ES-I3 (cell line): ENCODE measurements at regions not wholly inside any gene's neighbourhood (a gene's known extent, or its start where the extent isn't known, plus 50 kb on each side); places are given as distances from the start of the nearest gene placed in this dataset.

Source experiments
- H3K36me3 ChIP-seq: 2 replicates; pipeline ENCODE4 v1.6.1; 2013; ENCODE audit warnings: mild to moderate bottlenecking, low read length, control low read depth, moderate library complexity; ENCODE audit not compliant: insufficient read depth
- H3K4me1 ChIP-seq: 2 replicates; pipeline ENCODE4 v1.6.1; 2013; ENCODE audit warnings: mild to moderate bottlenecking, control low read depth, low read length; ENCODE audit not compliant: insufficient read depth
- H3K9ac ChIP-seq: 2 replicates; pipeline ENCODE4 v1.6.1; 2013; ENCODE audit warnings: low read depth, mild to moderate bottlenecking, low read length, moderate library complexity
- H3K9me3 ChIP-seq: 2 replicates; pipeline ENCODE4 v1.6.1; 2013; ENCODE audit warnings: mild to moderate bottlenecking, low read length, moderate library complexity; ENCODE audit not compliant: control insufficient read depth, insufficient read depth

GRCh38 chr3:103075282-103075681, 640.5 kb downstream of the ZPLD1 start:
- no peaks in the 10 kb centered on the region for H3K36me3 ChIP-seq
- H3K9ac ChIP-seq: no peak overlapping the region
- no peaks in the 10 kb centered on the region for H3K9me3 ChIP-seq
- no peaks in the 10 kb centered on the region for H3K4me1 ChIP-seq

- Histone ChIP-seq H3K9ac (no peak overlapping the region), H3K36me3 (no peaks in the 10 kb centered on the region), H3K9me3 (no peaks in the 10 kb centered on the region), H3K4me1 (no peaks in the 10 kb centered on the region)
Measured at GRCh38 chr3:103077910-103078309, 643.1 kb downstream of the ZPLD1 start.

DNA sequence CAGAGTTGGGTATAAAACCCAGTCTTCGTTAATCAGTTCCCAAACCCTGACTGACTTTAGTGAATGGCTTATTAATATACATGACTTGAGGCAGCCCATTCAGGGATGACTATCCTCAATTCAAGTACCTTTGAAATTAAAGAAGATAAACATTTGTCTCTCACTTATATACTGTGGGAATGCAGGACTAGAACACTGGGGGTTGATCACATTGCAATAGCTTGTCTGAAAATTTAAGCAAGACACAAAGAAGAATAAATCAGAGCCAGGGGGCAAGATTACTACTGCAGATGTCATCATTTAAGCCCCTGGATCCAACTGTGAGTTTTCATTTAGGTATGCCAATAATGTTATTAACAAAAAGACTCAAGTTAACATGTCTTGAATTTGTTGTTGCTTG, 647.7 kb downstream of the ZPLD1 start:
- H3K4me1 ChIP-seq: no peaks in the 10 kb centered on the region
- no peaks in the 10 kb centered on the region for H3K9me3 ChIP-seq
- no peak overlapping the region for H3K9ac ChIP-seq
- H3K36me3 ChIP-seq: no peaks in the 10 kb centered on the region

GRCh38 chr3:103083848-103084631, 649.2 kb downstream of the ZPLD1 start:
- no peak overlapping the region for H3K9ac ChIP-seq
- H3K9me3 ChIP-seq: no peaks in the 10 kb centered on the region
- H3K36me3 ChIP-seq: no peaks in the 10 kb centered on the region
- H3K4me1 ChIP-seq: no peaks in the 10 kb centered on the region

DNA sequence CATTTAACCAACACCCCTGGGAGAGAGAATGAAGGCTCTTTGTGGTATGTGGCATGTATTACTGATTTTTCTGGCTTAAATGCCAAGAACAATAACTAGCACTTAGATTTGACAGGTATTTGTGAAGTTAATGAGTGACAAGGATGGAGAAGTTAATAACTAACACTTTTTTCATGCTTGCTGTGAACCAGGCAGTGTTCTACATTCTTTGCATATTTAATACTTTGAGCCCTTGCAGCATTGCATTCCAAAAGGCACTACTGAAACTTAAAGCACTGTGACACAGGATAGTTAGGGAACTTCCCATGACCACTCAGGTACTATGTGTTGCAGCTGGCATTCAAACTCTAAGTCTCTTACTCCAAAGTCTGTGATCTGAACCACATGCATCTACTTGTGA, 650.6 kb downstream of the ZPLD1 start:
- Histone ChIP-seq H3K9ac (no peak overlapping the region), H3K4me1 (no peaks in the 10 kb centered on the region), H3K9me3 (no peaks in the 10 kb centered on the region), H3K36me3 (no peaks in the 10 kb centered on the region)

GRCh38 chr3:103089758-103090157, 654.9 kb downstream of the ZPLD1 start:
- Histone ChIP-seq H3K4me1 (no peaks in the 10 kb centered on the region), H3K9me3 (no peaks in the 10 kb centered on the region), H3K36me3 (no peaks in the 10 kb centered on the region), H3K9ac (no peak overlapping the region)

- Histone ChIP-seq H3K4me1 (no peaks in the 10 kb centered on the region), H3K9ac (no peak overlapping the region), H3K9me3 (no peaks in the 10 kb centered on the region), H3K36me3 (no peaks in the 10 kb centered on the region)
Measured at GRCh38 chr3:103105206-103105605, 670.4 kb downstream of the ZPLD1 start.

DNA sequence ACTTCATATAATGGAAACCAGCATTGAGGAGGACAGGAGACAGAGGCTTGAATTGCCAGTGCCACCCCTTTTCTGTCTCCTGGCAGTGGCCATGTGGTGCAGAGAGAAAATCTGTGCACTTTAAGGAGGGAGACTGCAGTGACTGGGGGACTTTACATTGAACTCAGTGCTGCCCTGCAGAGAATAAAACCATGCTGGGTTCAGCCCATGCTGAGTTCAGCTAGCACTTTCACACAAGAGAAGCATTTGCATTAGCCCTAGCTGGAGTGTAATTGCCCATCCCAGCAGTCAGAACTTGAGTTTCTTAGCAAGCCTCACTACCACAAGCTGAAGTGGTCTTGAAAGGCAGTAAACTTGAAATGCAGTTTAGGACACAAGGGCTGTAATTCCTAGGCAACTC, 677.5 kb downstream of the ZPLD1 start:
- Histone ChIP-seq H3K36me3 (no peaks in the 10 kb centered on the region), H3K9ac (no peak overlapping the region), H3K4me1 (no peaks in the 10 kb centered on the region), H3K9me3 (no peaks in the 10 kb centered on the region)

DNA sequence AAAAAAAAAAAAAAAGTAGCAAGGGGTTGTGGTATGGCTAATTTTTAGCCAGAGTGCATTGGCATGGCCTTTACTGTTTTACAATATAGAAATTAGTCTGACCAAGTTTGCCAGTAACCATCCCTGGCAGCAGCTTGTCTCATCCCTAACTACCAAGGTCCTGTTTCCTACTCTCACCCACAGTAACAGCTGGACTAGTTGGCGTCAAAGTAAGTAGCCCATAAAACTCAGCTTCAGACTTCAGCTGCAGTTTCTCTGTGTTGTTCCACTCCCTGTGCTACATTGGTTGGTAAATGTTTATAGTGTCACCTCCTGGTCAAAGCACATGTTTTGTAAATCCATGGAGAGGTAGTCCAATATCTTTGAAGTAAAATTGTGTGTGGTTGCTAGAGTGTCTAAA, 691.3 kb downstream of the ZPLD1 start:
- Histone ChIP-seq H3K9ac (no peak overlapping the region), H3K9me3 (no peaks in the 10 kb centered on the region), H3K36me3 (no peaks in the 10 kb centered on the region), H3K4me1 (no peaks in the 10 kb centered on the region)

DNA sequence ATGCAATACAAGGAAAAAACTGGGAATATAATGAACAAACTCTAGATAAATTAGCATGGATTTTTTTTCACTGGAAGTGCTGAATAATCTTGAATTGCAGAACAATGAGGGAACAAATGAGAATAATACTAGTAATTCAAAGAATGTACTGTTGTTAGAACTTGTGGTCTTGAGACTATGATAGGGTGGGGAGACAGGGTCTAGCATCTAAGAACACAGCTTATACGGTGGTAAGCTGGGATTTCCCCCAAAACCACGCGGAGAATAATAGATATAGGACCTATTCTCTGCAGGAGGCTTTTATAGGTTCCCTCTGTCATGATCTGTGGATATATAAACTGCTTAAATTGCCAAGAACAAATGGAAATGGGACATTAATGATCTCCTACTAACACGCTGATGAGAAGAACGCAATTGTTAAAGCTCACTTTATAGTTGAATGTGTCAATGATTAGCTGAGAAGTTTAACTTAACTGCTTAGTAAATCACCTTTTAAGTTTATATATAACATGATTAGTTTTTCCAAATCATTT, 692.3 kb downstream of the ZPLD1 start:
- Histone ChIP-seq H3K4me1 (no peaks in the 10 kb centered on the region), H3K9me3 (no peaks in the 10 kb centered on the region), H3K9ac (no peak overlapping the region), H3K36me3 (no peaks in the 10 kb centered on the region)

- Histone ChIP-seq H3K36me3 (no peaks in the 10 kb centered on the region), H3K9me3 (no peaks in the 10 kb centered on the region), H3K9ac (no peak overlapping the region), H3K4me1 (no peaks in the 10 kb centered on the region)
Measured at GRCh38 chr3:103127737-103128136, 692.9 kb downstream of the ZPLD1 start.

DNA sequence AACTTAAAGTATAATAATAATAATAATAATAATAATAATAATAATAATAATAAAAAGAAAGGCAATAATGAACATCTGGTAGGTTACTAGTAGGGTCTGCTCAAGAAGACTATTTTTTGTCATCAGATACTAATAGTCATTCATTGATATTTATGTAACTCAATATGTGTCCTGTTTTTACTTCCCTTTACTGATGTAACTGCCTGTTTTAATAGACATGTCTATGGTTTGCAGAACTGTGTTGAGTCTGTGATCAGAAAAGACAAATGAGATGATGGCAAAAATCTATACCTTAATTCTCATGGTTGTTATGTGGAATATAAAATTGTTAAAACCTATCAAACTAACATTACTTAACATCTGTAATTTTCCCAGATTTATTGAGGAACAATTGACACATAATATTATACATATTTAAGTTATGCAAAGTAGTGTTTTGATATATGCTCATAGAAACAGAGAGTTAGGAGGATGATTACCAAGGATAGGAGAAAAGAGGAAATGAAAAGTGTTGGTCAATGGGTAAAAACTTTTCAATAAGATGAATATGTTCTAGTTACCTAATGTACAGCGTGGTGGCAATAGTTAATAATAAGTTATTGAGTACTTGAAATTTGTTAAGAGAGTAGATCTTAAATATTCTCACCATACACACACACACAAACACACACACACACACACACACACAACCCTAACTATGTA, 699.4 kb downstream of the ZPLD1 start:
- Histone ChIP-seq H3K9me3 (no peaks in the 10 kb centered on the region), H3K36me3 (no peaks in the 10 kb centered on the region), H3K9ac (no peak overlapping the region), H3K4me1 (no peaks in the 10 kb centered on the region)

DNA sequence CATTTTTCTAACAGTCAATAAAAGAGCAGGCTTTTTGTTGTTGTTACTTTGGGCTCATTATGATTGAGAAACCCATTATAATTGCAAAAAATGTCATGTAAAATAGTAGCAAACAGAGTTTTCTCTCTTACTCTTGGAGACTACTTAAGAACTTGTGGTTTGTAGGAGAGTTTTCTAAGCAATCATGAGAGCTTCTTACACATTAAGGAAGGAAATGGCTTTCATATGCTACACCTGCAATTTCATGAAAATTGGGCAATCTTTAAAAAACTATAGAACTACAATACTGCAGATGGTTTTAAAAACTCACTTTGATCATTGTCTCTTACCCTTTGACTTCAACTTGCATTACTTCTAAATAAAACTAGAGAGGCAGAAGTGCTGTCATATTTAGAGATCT, 701.8 kb downstream of the ZPLD1 start:
- no peaks in the 10 kb centered on the region for H3K4me1 ChIP-seq
- H3K9ac ChIP-seq: no peak overlapping the region
- no peaks in the 10 kb centered on the region for H3K36me3 ChIP-seq
- no peaks in the 10 kb centered on the region for H3K9me3 ChIP-seq

DNA sequence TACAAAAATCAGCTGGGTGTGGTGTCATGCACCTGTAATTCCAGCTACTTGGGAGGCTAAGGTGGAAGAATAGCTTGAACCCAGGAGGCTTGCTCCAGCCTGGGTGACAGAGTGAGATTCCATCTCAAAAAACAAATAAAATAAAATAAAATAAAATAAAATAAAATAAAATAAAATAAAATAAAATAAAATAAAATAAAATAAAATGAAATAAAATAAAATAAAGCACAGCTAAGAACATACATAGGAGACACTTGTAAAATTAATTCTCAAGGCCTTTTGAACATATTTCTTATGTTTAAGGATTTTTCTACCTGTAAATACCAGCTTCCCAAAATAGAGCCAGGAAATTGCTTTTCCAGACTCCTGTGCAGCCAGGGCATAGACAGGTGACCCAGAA, 703.0 kb downstream of the ZPLD1 start:
- Histone ChIP-seq H3K4me1 (no peaks in the 10 kb centered on the region), H3K9ac (no peak overlapping the region), H3K9me3 (no peaks in the 10 kb centered on the region), H3K36me3 (no peaks in the 10 kb centered on the region)

- Histone ChIP-seq H3K4me1 (no peaks in the 10 kb centered on the region), H3K9me3 (no peaks in the 10 kb centered on the region), H3K9ac (no peak overlapping the region), H3K36me3 (no peaks in the 10 kb centered on the region)
Measured at GRCh38 chr3:103158183-103158582, 723.4 kb downstream of the ZPLD1 start.
